Erythroblast (primary cell): ENCODE measurements at regions not wholly inside any gene's neighbourhood (a gene's known extent, or its start where the extent isn't known, plus 50 kb on each side); places are given as distances from the start of the nearest gene placed in this dataset.
"Not testable (repeated sequence)": the region's sequence is repeated elsewhere in the genome, so short reads cannot be mapped to it uniquely, and the experiment has no call there.

ENCODE experiments used
- DNase-seq, 2 experiments: peaks; one replicate each; lab custom pipeline; 2025; lab: John Stamatoyannopoulos, UW
- GATA1 ChIP-seq: IDR thresholded peaks from 2 replicates; pipeline ENCODE4 v1.6.1; 2011; ENCODE audit warnings: low read depth, mild to moderate bottlenecking, control low read depth, low read length, moderate library complexity
- POLR2A ChIP-seq: IDR thresholded peaks from 2 replicates; pipeline ENCODE4 v1.6.1; 2011; ENCODE audit warnings: mild to moderate bottlenecking, low read length

DNA sequence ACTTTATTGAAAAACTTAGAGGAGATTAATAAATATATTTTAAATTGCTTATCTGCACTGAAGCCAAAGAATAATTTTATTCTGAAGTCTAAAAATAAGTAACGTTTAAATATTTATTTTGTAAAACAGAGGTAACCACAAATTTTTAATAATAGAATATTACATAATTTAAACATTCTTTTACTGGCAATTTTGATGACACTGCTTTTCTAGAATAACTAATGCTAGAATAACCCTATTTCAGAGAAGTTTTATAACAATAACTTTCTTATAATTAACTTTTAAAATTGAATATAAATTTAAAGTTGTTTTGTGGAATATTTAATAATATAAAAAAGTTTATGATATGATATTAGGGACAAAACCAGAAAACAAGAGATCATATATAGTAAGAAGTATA lies 409.6 kb upstream of the KCNMB2 start:
- TF ChIP-seq POLR2A = no peak
- no peak for TF ChIP-seq GATA1
- no peak for DNase-seq

DNA sequence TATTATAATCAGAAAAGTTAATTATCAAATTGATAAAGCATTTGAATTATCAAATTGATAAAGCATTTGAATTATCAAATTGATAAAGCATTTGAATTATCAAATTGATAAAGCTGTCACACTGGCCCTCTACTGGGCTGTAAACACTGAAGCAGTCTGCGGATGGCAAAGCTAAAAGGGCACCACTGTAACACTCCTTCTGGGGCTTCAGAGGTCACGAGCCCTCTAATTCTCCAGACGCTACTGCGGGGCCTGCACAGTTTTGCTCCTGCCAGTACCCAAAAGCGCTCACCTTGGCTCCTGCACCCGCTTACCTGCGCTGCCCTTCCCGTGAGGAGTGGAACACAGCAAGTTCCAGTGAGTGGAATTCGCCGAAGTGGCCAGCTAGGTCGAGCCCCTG lies 409.0 kb upstream of the KCNMB2 start:
- TF ChIP-seq POLR2A (no peak), GATA1 (no peak)
- no peak for DNase-seq

DNA sequence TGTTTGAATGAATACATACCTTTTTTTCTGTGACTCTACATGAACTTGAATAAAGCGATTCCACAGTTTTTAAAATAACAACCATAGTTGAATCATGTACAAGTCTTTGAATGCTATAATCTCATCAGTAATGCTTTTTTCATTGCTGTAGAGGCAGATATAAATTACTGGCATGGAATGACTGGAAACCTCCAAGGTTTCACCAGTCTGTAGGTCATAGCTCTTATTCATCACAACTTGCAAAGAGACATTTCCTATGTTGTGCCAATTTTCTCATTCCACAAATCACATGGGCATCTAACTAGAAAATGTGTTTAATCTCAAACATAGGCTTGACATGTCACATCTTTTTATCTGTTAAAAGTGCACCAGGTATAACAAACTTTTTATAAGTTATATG lies 407.1 kb upstream of the KCNMB2 start:
- no peak for DNase-seq
- TF ChIP-seq GATA1 (no peak), POLR2A (no peak)

DNA sequence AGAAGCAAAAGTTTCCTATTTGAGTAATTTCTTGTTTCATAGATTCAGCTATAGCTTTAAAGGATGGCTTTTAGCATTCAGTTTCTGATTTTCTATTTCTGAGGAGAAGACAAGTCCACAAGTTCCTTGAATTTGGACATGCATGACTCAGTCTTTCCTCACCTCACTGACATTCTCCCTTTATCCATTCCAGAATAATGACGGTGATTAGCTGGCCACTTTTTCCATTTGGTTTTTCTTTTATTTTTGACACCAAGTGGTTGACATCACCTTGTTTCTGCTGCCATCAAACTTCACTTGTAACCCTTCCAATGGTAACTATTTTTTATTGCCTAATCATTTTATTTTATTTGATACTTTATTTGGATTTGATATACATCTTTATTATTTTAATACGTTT lies 404.4 kb upstream of the KCNMB2 start:
- no peak for DNase-seq

DNA sequence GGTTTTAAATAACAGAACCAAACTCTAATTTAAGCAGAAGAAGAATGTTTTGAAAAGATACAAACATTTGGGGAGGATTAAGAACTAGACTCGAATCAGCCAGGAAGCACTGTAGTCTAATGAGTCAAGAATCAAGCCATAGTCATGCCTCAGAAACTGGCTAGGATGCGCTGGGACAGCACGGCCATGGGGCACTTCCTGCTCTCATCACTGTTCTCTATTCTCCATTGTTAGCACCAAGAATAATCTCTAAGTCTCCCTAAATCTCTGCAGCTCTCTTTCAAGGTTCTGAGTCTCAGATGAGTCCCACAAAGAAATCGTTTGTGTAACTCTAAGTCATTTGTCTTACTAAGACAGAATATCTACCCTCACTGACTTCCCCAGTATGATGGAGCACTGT lies 399.0 kb upstream of the KCNMB2 start:
- no peak for DNase-seq
- no peak for TF ChIP-seq POLR2A
- no peak for TF ChIP-seq GATA1

More for the DNA sequence above, 404.4 kb upstream of the KCNMB2 start:
- TF ChIP-seq POLR2A (no peak), GATA1 (no peak)

DNA sequence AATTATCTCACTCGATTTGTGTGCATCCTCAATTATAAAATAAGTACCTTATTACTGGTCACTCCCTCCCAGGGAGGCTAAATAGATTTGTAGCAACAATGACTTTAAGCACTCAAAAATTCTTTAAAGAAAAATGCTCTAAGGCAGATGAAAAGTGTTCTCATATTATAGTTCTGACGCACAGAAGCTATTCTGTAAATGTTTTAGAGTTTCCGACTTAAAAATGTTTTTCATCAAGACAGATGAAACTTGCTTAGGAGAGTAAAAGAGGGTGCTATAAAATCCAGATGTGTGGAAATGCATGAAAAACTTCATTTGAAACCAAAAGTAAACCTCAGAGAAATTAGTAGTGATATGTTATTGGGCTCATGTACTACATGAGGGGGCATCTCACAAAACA lies 398.4 kb upstream of the KCNMB2 start:
- DNase-seq = no peak

DNA sequence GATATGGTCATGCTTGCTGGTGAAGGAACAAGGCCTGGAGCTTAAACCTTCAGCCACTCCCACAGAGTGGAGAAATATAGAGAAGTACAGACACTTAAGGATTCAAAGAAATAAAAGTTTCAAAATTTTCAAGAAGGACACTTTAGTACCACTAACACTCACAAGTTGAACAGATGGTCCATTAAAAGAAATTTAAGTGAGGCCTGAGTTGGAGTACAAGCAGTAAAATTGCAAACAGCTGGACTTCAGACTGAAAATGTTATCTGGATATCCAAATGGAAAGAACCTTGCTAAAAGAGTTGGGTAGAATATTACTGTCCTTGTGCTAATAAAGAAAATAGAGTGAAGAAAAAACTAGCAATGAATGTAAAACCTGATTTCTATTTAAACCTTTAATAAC lies 397.1 kb upstream of the KCNMB2 start:
- TF ChIP-seq POLR2A (no peak), GATA1 (no peak)
- DNase-seq = no peak

More for the DNA sequence above, 398.4 kb upstream of the KCNMB2 start:
- no peak for TF ChIP-seq POLR2A
- no peak for TF ChIP-seq GATA1

DNA sequence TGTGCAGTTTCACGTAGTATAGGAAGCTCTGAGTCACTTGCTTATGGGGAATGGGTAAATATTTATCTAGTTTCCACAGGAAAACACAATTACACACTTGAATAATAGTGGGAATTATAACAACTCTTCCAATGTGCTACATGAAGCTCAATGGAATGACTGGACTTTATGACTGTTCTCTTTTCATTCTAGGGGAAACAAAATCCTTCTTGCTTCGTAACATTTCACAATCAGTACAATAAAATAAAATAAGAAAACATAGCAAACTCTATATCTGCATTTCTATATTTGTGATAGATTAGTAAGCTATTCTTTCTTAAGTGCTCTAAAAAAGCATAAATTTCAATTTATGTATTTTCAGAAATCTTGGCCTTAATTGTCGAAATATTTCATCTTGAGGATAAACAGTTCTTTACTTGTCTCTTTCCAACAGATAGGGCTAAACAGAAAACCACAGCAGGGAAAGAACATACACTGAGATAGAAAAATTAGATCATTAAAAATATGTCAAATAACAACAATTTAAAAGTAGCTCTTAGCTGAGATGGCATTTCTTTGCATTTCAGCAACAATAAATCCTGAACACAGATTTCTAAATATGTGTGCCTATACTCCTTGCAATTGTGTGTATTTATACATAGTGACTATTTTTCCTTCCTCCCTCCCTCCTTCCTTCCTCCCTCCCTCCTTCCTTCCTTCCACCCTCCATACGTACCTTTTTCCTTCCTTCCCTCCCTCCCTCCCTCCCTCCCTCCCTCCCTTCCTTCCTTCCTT lies 395.5 kb upstream of the KCNMB2 start:
- TF ChIP-seq POLR2A (no peak), GATA1 (no peak)
- no peak for DNase-seq

DNA sequence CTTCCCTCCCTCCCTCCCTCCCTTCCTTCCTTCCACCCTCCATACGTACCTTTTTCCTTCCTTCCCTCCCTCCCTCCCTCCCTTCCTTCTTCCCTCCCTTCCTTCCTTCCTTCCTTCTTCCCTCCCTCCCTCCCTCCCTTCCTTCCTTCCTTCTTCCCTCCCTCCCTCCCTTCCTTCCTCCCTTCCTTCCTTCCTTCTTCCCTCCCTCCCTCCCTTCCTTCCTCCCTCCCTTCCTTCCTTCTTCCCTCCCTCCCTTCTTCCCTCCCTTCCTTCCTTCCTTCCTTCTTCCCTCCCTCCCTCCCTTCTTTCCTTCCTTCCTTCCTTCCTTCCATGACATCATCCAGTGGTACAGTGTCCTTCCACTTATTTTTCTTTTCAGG lies 394.9 kb upstream of the KCNMB2 start:
- not testable (repeated sequence) for DNase-seq

DNA sequence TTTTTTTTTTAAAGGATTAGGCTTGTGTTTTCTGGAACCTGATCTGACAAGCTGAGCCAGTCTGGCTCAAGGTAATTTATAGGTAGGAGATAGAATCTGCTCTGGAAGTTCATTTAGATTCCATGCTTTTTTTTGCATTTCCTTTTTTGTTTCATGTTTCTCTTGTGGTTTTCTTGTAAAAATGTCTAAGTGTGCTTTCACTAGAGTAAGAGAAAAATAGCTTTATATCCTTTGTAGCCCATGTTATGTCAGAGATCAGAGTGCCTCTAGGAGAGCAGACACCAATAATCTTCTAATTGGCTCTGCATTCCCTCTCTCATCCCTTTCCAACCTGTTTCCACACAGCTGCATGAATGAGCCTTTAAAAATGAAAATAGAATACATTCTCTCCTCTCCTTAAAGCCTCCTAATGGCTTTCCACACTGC lies 389.8 kb upstream of the KCNMB2 start:
- TF ChIP-seq GATA1 (no peak), POLR2A (no peak)
- DNase-seq = no peak

DNA sequence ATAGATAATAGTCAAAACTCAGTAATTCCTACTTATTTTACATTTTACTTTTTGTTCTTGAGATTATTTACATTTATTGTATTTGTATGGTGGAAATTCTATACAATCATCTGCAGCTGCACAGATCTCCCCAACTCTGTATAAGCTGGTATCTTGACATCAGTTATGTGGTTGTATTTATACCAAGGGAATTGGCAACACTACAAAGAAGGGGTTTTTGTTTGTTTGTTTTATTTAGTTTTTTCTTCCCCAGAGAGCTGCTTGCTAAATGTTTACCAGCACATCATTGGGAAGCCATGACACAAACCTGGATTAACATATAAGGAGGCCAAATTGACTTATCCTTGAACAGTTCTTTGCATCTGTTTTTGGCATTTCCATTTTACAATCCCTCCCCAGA lies 389.2 kb upstream of the KCNMB2 start:
- TF ChIP-seq POLR2A = no peak
- no peak for TF ChIP-seq GATA1
- DNase-seq = no peak

DNA sequence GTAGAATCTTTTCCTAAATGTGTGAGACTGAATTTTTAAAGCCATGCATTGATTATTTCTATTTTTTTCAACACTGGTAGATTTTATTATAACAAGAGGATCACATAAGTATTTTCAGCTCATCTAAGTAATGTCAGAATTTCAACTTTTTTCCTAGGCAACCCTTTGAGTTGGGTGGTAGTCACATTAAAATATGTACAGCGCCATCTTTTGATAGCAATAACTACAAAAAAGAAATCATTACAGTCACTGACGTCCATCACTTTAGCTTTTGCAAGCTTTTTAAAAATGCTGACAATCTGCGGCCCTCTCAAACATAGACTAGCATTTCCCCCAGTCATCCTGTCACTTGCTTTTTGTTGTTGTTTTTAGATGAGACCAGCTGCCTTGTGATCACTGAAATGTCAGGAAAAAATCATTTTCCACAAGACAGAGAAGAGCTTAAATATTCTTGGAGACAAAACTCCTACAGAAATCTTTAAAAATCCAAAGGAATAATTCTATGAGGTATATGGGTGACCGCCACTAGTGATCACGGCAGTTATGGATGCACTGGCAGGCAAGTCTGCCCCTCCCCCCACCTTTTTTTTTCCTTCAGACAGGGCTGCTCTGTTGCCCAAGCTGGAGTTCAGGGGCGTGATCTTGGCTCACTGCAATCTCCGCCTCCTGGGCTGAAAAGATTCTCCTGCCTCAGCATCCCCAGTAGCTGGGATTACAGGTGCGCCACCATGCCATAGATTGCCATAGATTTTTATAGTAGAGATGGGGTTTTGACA lies 384.0 kb upstream of the KCNMB2 start:
- no peak for DNase-seq

DNA sequence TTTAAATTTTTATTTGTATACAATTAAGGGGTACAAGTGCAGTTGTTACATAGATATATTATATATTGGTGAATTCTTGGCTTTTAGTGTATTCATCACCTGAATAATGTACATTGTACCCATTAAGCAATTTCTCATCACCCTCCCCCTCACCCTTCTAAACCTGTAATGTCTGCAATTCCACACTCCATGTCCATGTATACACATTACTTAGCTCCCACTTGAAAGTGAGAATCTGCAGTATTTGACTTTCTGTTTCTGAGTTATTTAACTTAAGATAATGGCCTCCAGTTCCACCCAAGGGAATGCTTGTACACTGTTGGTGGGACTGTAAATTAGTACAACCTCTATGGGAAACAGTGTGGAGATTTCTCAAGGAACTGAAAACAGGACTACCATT lies 383.2 kb upstream of the KCNMB2 start:
- DNase-seq = no peak
- TF ChIP-seq POLR2A = no peak
- no peak for TF ChIP-seq GATA1

More for the DNA sequence above, 384.0 kb upstream of the KCNMB2 start:
- TF ChIP-seq POLR2A = no peak
- no peak for TF ChIP-seq GATA1

DNA sequence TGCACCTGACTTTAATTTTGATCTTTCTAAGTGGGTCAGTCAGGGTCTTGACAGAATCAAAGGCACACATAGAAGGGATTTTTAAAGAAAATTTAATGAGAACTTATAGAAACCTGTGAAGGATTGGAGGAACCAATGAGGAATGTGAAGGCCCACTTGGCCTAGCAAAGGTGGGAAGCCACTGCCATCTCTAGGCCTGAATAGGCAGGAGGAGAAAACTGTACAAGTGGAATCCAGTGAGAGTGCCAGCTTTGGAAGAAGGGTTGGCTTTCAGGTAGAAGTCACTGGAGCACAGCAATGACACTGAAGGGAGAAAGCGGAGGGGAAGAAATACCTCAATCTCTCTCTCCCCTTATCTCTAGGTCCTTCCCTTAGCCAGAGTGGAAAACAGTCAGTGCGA lies 380.7 kb upstream of the KCNMB2 start:
- TF ChIP-seq GATA1 = no peak
- TF ChIP-seq POLR2A = no peak
- no peak for DNase-seq

DNA sequence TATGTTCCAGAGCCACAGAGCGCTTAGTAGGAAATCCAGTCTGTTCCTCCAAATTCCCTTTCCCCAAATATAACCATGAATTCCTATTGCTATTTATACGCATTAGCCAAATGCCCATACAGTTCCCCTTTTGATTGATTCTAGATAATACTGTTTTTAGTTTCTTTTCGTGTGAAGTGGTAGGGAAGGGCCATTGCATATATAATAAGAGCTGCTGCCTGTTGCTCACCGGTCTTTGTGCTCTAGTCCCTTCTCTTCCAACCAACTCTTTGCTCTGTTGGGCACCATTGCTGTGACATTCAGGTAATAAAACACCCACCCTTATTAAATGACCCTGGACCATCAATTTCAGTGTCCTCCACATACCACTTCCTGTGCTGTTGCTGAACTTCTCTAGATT lies 379.9 kb upstream of the KCNMB2 start:
- TF ChIP-seq GATA1 = no peak
- no peak for TF ChIP-seq POLR2A
- no peak for DNase-seq
